Panc1 (cell line): ENCODE measurements at regions not wholly inside any gene's neighbourhood (a gene's known extent, or its start where the extent isn't known, plus 50 kb on each side); places are given as distances from the start of the nearest gene placed in this dataset.

ENCODE experiments used
- ATAC-seq: fragments of 200-7000 bp; cut with Tn5 transposase; 2 replicates; pipeline ENCODE4 v1.9.1; 2020; ENCODE audit warnings: mild to moderate bottlenecking, moderate library complexity
- BruUV-seq: library from RNA; stranded (reverse); fragments of 400-500 nt; replicated peaks from 2 replicates; lab custom pipeline; 2021; lab: Mats Ljungman, UMichigan
- CTCF ChIA-PET: fragments of 300-600 bp; sonication (Branson Sonifier 250); formaldehyde crosslinking; loops from one replicate; lab custom pipeline; 2022; ENCODE audit warnings: antibody characterized with exemption; lab: Charles Lee
- POLR2A ChIA-PET: fragments of 300-600 bp; sonication (Branson Sonifier 250); formaldehyde crosslinking; loops from one replicate; lab custom pipeline; 2022; ENCODE audit warnings: antibody characterized with exemption; lab: Charles Lee
- DNase-seq: peaks from one replicate; pipeline ENCODE4 v3.0.0-alpha.2; 2010; ENCODE audit warnings: low read depth, low spot score
- H3K27ac ChIP-seq: 2 replicates; pipeline ENCODE4 v1.5.1; 2011; ENCODE audit warnings: mild to moderate bottlenecking, low read length, inconsistent platforms
- H3K27me3 ChIP-seq: fragments of 200-500 bp; sonication (Bioruptor generic); 2 replicates; pipeline ENCODE4 v1.6.0; 2014; ENCODE audit warnings: low read length, inconsistent platforms; ENCODE audit not compliant: control insufficient read depth, insufficient read depth
- H3K36me3 ChIP-seq: fragments of 200-500 bp; sonication (Bioruptor generic); 2 replicates; pipeline ENCODE4 v1.5.1; 2014; ENCODE audit warnings: inconsistent platforms, mild to moderate bottlenecking, low read length, moderate library complexity; ENCODE audit not compliant: control insufficient read depth, insufficient read depth
- H3K4me1 ChIP-seq: 2 replicates; pipeline ENCODE4 v1.5.1; 2011; ENCODE audit warnings: inconsistent platforms, mild to moderate bottlenecking, low read length, moderate library complexity; ENCODE audit not compliant: control insufficient read depth, insufficient read depth
- H3K4me3 ChIP-seq, 2 experiments: 2 replicates each; pipeline ENCODE4 v1.5.1; 2011 to 2012; ENCODE audit warnings: low read depth in 2 of 2, low read length in 2 of 2, mild to moderate bottlenecking in 2 of 2, inconsistent platforms in 1 of 2, moderate library complexity in 1 of 2
- H3K9me3 ChIP-seq: fragments of 200-500 bp; sonication (Bioruptor generic); 2 replicates; pipeline ENCODE4 v1.5.1; 2014; ENCODE audit warnings: low read depth, mild to moderate bottlenecking, inconsistent platforms, low read length, moderate library complexity; ENCODE audit not compliant: control insufficient read depth, insufficient read depth
- CTCF ChIP-seq: fragments of 450-650 bp; IDR thresholded peaks from 2 replicates; pipeline ENCODE4 v1.5.1; 2017; ENCODE audit warnings: mild to moderate bottlenecking
- POLR2AphosphoS5 ChIP-seq: IDR thresholded peaks from 2 replicates; pipeline ENCODE4 v1.6.1; 2012; ENCODE audit warnings: mild to moderate bottlenecking, low read depth, low read length, moderate library complexity
- REST ChIP-seq, 2 experiments: IDR thresholded peaks; 2 replicates each; pipeline ENCODE4 v1.6.1; 2011 to 2012; ENCODE audit warnings: low read depth in 2 of 2, control low read depth in 1 of 2, low read length in 1 of 2, mild to moderate bottlenecking in 1 of 2, moderate library complexity in 1 of 2; ENCODE audit not compliant: insufficient read depth in 1 of 2
- SIN3A ChIP-seq: IDR thresholded peaks from 2 replicates; pipeline ENCODE4 v1.6.1; 2012; ENCODE audit warnings: low read depth, mild to moderate bottlenecking, low read length, moderate library complexity, borderline replicate concordance; ENCODE audit not compliant: insufficient read depth
- TCF7L2 ChIP-seq: IDR thresholded peaks from 2 replicates; pipeline ENCODE4 v1.6.1; 2011; ENCODE audit warnings: mild to moderate bottlenecking, low read depth, low read length, inconsistent platforms
- in situ Hi-C: cut with HindIII; loops from 2 replicates; pipeline ENCODE4 v1.10.0; 2016; ENCODE audit warnings: low sequenced_read_pairs, low pct_unique_long_range_greater_than_20kb
- intact Hi-C: fragments of 100-400 bp; cut with micrococcal nuclease; formaldehyde crosslinking; loops from one replicate; pipeline ENCODE4 v1.10.0; 2022; ENCODE audit not compliant: unreplicated experiment

GRCh38 chr5:119810217-119810616, 180.9 kb downstream of the FAM170A start:
- intact Hi-C loops (no loop called here), in situ Hi-C loops (no loop called here)
- Histone ChIP-seq H3K36me3 (no peaks in the 10 kb centered on the region), H3K4me1 (no peaks in the 10 kb centered on the region), H3K27me3 (no peaks in the 10 kb centered on the region), H3K27ac (no peak overlapping the region), H3K9me3 (no peaks in the 10 kb centered on the region), H3K4me3 (no peak overlapping the region)
- DNase-seq (no peak), ATAC-seq (no peak)
- BruUV-seq, result no TSS peak
- POLR2A ChIA-PET, result no interaction called here
- CTCF ChIA-PET, result no interaction called here
- TF ChIP-seq CTCF (no peak), SIN3A (no peak), POLR2AphosphoS5 (no peak), REST (IDR thresholded peaks at IDR 0.05; ENCODE audit: insufficient read depth in 1 of 2, low read depth in 2 of 2, low read length in 1 of 2) (no peak), TCF7L2 (no peak)

DNA sequence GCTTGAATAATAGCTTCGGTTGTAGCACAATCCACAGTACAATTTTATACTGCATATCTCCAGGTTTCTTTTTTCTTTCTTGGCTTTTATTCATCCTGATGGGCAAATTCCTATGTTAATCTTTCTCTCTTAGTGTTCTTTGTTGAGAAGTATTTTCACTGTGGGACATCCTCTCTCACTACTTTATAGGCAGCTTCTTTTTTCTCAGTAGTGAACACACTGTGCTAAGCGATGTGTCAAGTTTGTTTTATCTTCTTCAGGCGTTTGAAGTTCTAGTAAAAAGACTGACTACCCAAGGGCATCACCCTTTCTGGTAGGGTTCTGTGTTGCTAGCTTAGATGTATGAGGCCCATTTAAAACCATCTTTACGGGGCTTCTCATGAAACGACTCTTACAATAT, 182.1 kb downstream of the FAM170A start:
- no TSS peak for BruUV-seq
- ChIA-PET CTCF (no interaction called here), POLR2A (no interaction called here)
- H3K4me1 ChIP-seq, result no peaks in the 10 kb centered on the region
- intact Hi-C loops, result no loop called here
- no peak overlapping the region for H3K27ac ChIP-seq
- H3K36me3 ChIP-seq, result no peaks in the 10 kb centered on the region
- TF ChIP-seq CTCF (no peak), POLR2AphosphoS5 (no peak)
- H3K27me3 ChIP-seq, result no peaks in the 10 kb centered on the region
- H3K9me3 ChIP-seq, result no peaks in the 10 kb centered on the region
- H3K4me3 ChIP-seq, result no peak overlapping the region
- DNase-seq (no peak), ATAC-seq (no peak)
- in situ Hi-C loops, result no loop called here
